ENCODE measurements at regions not wholly inside any gene's neighbourhood (a gene's known extent, or its start where the extent isn't known, plus 50 kb on each side); places are given as distances from the start of the nearest gene placed in this dataset.
"Not testable (repeated sequence)": the region's sequence is repeated elsewhere in the genome, so short reads cannot be mapped to it uniquely, and the experiment has no call there.

DNA sequence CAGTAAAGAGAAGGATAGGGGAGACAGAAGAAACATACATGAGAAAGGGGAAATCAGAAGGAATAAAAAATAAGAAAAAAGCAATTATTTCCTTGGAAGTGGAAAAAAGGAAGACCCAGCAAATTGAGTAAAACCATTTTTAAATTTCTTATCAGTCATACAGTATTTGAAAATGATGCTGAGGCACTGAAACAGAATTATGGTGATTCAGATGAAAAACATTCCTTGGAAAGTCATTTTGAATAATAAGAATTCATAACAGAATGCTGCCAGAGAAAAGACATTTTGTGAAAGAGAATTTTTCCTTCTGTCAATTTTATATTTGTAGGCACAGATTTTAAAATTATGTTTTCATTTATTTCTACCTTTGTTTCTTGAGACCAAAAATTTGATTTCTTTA is 895.5 kb upstream of the EPHA5 start:
- Mint-ChIP-seq H3K36me3 (no peaks in the 10 kb centered on the region), H3K4me3 (no peak overlapping the region), H3K27ac (no peak overlapping the region), H3K27me3 (no peaks in the 10 kb centered on the region), H3K4me1 (ENCODE audit: unreplicated experiment) (peaks cover 4% of the 10 kb centered on the region), H3K9me3 (no peaks in the 10 kb centered on the region)
- TF ChIP-seq, protein P1, sequence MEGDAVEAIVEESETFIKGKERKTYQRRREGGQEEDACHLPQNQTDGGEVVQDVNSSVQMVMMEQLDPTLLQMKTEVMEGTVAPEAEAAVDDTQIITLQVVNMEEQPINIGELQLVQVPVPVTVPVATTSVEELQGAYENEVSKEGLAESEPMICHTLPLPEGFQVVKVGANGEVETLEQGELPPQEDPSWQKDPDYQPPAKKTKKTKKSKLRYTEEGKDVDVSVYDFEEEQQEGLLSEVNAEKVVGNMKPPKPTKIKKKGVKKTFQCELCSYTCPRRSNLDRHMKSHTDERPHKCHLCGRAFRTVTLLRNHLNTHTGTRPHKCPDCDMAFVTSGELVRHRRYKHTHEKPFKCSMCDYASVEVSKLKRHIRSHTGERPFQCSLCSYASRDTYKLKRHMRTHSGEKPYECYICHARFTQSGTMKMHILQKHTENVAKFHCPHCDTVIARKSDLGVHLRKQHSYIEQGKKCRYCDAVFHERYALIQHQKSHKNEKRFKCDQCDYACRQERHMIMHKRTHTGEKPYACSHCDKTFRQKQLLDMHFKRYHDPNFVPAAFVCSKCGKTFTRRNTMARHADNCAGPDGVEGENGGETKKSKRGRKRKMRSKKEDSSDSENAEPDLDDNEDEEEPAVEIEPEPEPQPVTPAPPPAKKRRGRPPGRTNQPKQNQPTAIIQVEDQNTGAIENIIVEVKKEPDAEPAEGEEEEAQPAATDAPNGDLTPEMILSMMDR (conservative IDR thresholded peaks at IDR 0.05): no peak
- no peak for DNase-seq (ENCODE audit: extremely low spot score, unreplicated experiment)

DNA sequence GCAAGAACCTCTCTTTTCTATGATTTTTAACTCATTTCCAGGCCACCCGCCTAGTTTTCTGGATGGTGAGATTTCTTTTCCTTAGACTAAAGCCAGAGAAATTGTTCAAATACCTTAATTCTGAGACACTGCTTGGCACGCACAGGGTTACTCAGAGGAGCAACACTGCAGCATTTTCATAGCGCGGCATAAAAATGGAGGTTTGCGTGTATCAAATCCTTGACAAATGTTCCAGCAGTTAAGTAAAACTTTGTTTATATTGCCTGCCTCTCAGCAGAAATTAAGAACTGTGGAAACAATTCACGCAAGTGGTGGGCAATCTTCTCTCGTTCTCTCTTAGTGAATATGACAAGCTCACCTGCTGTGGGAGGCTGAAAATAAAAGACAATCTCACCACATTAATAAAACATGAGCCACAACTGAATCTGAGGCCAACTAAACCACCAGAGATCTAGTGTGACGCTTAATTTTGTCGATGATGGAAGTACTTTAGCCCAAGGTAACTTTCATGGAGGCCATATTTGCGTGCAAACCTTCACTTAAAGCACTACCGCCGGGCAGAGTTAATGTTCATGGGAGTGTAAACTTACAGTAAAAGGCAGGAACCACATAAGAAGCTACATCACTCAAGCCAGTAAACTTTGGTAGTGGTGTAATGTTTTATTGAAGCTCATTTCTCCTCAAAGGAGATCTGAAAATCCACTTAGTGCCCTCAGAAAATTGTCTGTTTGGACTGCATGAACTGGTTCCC is 894.8 kb upstream of the EPHA5 start:
- Mint-ChIP-seq H3K4me1 (ENCODE audit: unreplicated experiment) (peaks cover 4% of the 10 kb centered on the region), H3K27ac (no peak overlapping the region), H3K36me3 (no peaks in the 10 kb centered on the region), H3K9me3 (no peaks in the 10 kb centered on the region), H3K27me3 (no peaks in the 10 kb centered on the region), H3K4me3 (no peak overlapping the region)
- DNase-seq (ENCODE audit: extremely low spot score, unreplicated experiment): no peak
- TF ChIP-seq, protein P1 (conservative IDR thresholded peaks at IDR 0.05): no peak

DNA sequence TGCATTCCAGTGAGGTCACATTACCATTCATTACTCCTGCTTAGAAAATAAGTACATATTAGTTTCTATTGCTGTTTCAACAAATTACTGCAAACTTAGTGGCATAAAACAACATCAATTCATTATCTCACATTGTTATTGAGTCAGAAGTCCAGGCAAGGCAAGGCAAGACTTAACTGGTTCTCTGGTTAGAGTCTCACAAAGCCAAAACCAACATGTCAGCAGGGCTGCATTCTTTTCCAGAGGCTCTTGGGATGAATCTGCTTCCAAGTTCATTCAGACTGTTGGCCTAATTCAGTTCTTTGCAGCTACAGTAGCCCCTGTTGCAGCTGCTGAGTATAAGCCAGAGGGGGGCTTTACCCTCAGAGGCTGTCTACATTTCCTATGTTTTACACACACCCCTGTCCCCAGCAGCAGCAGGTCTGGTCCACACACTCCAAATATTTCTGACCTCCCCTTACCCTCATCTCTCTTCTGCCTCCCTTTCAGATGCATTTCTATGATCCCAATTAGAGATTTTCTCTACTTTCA is 892.1 kb upstream of the EPHA5 start:
- TF ChIP-seq, protein P1 (conservative IDR thresholded peaks at IDR 0.05): no peak

DNA sequence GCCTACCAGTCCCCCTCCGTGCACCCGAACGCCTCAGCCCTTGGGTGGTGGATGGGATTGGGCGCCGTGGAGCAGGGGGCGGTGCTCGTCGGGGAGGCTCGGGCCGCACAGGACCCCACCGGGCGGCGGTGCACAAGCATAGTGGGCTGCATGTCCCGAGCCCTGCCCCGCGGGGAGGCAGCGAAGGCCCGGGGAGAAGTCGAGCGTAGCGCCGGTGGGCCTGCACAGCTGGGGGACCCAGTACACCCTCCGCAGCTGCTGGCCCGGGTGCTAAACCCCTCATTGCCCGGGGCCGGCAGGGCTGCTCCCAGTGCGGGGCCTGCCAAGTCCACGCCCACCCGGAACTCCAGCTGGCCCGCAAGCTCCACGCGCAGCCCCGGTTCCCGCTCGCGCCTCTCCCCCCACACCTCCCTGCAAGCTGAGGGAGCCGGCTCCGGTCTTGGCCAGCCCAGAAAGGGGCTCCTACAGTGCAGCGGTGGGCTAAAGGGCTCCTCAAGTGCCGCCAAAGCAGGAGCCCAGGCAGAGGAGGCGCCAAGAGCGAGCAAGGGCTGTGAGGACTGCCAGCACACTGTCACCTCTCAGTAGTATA is 891.3 kb upstream of the EPHA5 start:
- not testable (repeated sequence) for H3K27me3 Mint-ChIP-seq; H3K9me3 Mint-ChIP-seq; H3K4me1 Mint-ChIP-seq (ENCODE audit: unreplicated experiment); H3K36me3 Mint-ChIP-seq; H3K27ac Mint-ChIP-seq; H3K4me3 Mint-ChIP-seq; DNase-seq (ENCODE audit: extremely low spot score, unreplicated experiment)

More for the DNA sequence above, 892.1 kb upstream of the EPHA5 start:
- DNase-seq (ENCODE audit: extremely low spot score, unreplicated experiment): no peak
- Mint-ChIP-seq H3K27me3 (no peaks in the 10 kb centered on the region), H3K36me3 (no peaks in the 10 kb centered on the region), H3K4me3 (no peak overlapping the region), H3K27ac (no peak overlapping the region), H3K9me3 (no peaks in the 10 kb centered on the region), H3K4me1 (ENCODE audit: unreplicated experiment) (peaks cover 4% of the 10 kb centered on the region)

DNA sequence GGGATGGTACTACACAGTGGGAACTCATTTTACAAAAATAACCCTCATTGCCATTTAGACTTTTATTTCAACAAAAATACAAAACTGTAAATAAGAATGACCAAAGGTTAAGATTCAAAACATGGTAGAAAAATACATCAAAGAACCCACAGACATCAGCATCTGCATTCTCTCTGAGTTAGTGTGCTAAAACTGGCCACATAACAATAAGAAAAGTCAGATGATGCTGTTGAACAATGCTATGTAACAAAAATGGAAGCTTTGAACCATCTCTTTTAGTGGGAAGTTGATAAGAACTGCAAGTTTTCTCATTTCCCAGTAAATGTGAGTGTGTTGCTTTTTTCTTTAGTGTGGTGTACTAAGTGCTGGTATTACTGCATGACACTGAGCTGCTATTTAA is 888.4 kb upstream of the EPHA5 start:
- TF ChIP-seq, protein P1 (conservative IDR thresholded peaks at IDR 0.05): no peak
- Mint-ChIP-seq H3K27me3 (no peaks in the 10 kb centered on the region), H3K27ac (no peak overlapping the region), H3K9me3 (no peaks in the 10 kb centered on the region), H3K4me3 (no peak overlapping the region), H3K36me3 (no peaks in the 10 kb centered on the region), H3K4me1 (ENCODE audit: unreplicated experiment) (no peaks in the 10 kb centered on the region)
- DNase-seq (ENCODE audit: extremely low spot score, unreplicated experiment): no peak

GRCh38 chr4:66556651-66557278 is 886.5 kb upstream of the EPHA5 start:
- Mint-ChIP-seq H3K9me3 (no peaks in the 10 kb centered on the region), H3K4me1 (ENCODE audit: unreplicated experiment) (no peaks in the 10 kb centered on the region), H3K27me3 (no peaks in the 10 kb centered on the region), H3K27ac (no peak overlapping the region), H3K4me3 (no peak overlapping the region), H3K36me3 (no peaks in the 10 kb centered on the region)
- TF ChIP-seq, protein P1 (conservative IDR thresholded peaks at IDR 0.05): no peak
- DNase-seq (ENCODE audit: extremely low spot score, unreplicated experiment): no peak
